Peyer's patch (tissue), 4 donors: ENCODE measurements at regions not wholly inside any gene's neighbourhood (a gene's known extent, or its start where the extent isn't known, plus 50 kb on each side); places are given as distances from the start of the nearest gene placed in this dataset.
A peak's percentile ranks its signal among the peaks of the same experiment; 100 is the strongest.

Source experiments
- DNase-seq, 3 donors: peaks; one replicate each; pipeline ENCODE4 v3.0.0-alpha.2; 2017 to 2019
- H3K27ac ChIP-seq, 4 donors: fragments of 200-600 bp; sonication (generic); one replicate each; pipeline ENCODE4 v1.5.1; 2016 to 2019
- H3K27me3 ChIP-seq, 2 donors: fragments of 200-600 bp; sonication (generic); one replicate each; pipeline ENCODE4 v1.5.1; 2019
- H3K36me3 ChIP-seq, 3 donors: fragments of 200-600 bp; sonication (generic); one replicate each; pipeline ENCODE4 v1.5.1; 2016 to 2019
- H3K4me1 ChIP-seq, 4 donors: fragments of 200-600 bp; sonication (generic); one replicate each; pipeline ENCODE4 v1.5.1; 2016 to 2019
- H3K4me3 ChIP-seq, 4 donors: fragments of 200-600 bp; sonication (generic); 1 replicate in 3 of 4; 2 replicates in 1 of 4; pipeline ENCODE4 v1.5.1; 2016 to 2019; ENCODE audit warnings: mild to moderate bottlenecking in 1 of 4
- H3K9me3 ChIP-seq, 4 donors: fragments of 200-600 bp; sonication (generic); one replicate each; pipeline ENCODE4 v1.5.1; 2016 to 2019; ENCODE audit warnings: mild to moderate bottlenecking in 1 of 4
- POLR2A ChIP-seq, 2 donors: fragments of 450-650 bp; IDR thresholded peaks; one replicate each; pipeline ENCODE4 v1.5.1; 2017; ENCODE audit warnings: antibody characterized with exemption in 2 of 2, mild to moderate bottlenecking in 2 of 2, moderate library complexity in 2 of 2
- TF ChIP-seq, protein P1 (sequence below), 6 experiments: fragments of 450-650 bp in 4 of 6; fragments of 200-600 bp in 2 of 6; sonication (generic) in 1 of 6; IDR thresholded peaks; one replicate each; pipeline ENCODE4 v1.5.1; 2017 to 2019; ENCODE audit warnings: antibody characterized with exemption in 6 of 6, mild to moderate bottlenecking in 3 of 6, moderate library complexity in 1 of 6

DNA sequence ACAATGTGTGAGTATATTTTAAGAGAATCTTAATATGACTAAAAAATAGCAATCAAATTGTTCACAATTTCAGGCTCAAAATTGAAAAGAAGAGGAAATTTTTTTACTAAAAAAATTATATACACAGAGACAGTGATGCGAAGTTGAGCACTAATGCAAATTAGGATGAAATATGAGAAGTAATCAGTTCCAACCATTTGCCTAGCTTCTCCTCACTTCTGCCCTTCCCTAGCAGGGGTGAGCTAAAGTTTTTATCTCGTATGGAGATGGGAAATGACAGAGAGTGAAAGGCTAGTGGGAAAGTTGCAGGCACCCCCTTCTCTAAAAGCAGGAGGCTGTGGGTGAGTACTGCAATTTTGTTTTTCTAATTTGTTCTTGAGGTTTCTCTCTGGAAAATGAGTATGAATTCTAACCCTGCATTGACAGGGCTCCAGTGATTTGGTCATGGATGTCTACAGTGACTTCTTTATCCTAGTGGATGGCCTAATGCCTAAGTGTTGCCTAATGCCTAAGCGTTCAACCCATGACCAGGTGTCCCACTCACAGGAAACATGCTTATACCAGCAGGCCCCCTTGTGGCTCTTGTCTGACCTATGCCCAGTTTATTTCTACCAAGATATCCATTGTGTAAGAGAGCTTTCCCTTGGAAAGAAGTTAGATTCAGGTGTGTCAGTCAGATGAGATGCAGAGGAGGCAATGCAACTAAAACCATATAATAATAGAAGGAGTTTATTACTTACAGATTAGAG lies 78.0 kb upstream of the HNMT start:
- DNase-seq, result no peak
- TF ChIP-seq, protein P1, sequence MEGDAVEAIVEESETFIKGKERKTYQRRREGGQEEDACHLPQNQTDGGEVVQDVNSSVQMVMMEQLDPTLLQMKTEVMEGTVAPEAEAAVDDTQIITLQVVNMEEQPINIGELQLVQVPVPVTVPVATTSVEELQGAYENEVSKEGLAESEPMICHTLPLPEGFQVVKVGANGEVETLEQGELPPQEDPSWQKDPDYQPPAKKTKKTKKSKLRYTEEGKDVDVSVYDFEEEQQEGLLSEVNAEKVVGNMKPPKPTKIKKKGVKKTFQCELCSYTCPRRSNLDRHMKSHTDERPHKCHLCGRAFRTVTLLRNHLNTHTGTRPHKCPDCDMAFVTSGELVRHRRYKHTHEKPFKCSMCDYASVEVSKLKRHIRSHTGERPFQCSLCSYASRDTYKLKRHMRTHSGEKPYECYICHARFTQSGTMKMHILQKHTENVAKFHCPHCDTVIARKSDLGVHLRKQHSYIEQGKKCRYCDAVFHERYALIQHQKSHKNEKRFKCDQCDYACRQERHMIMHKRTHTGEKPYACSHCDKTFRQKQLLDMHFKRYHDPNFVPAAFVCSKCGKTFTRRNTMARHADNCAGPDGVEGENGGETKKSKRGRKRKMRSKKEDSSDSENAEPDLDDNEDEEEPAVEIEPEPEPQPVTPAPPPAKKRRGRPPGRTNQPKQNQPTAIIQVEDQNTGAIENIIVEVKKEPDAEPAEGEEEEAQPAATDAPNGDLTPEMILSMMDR (IDR thresholded peaks at IDR 0.05), result no peak
- no peak for TF ChIP-seq POLR2A (IDR thresholded peaks at IDR 0.05)

DNA sequence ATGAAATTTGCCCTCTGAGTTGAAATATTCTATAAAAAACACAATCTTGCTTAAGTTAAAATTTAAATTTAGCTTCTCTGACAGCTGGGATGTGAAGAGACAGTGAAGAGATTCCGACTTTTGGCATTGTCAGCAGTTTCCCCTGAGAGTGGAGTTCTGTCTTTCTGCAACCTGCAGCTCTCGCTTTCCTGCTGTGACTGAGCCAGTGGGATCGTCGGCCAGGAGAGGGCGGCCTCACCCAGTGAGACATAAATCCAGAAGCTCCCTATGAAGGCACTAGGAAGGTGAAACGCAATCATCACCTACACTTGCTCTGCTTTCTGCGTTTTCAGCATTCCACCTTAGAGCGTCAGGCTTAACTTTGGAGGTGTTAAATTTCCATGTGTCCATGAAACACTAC lies 75.4 kb upstream of the HNMT start:
- no peaks in the 10 kb centered on the region for H3K4me1 ChIP-seq
- H3K27ac ChIP-seq, result no peak overlapping the region
- H3K36me3 ChIP-seq, result no peaks in the 10 kb centered on the region
- no peaks in the 10 kb centered on the region for H3K27me3 ChIP-seq
- DNase-seq, result peak in 2 of 3 donors; percentile 49 to 53
- TF ChIP-seq, protein P1 (IDR thresholded peaks at IDR 0.05), result peak in 2 of 6 experiments; percentile 25 to 28
- TF ChIP-seq POLR2A (IDR thresholded peaks at IDR 0.05), result no peak
- no peaks in the 10 kb centered on the region for H3K9me3 ChIP-seq
- H3K4me3 ChIP-seq, result no peak overlapping the region

More for the DNA sequence above, 78.0 kb upstream of the HNMT start:
- H3K4me1 ChIP-seq, result no peaks in the 10 kb centered on the region
- no peak overlapping the region for H3K27ac ChIP-seq
- H3K27me3 ChIP-seq, result no peaks in the 10 kb centered on the region
- no peak overlapping the region for H3K4me3 ChIP-seq
- H3K36me3 ChIP-seq, result no peaks in the 10 kb centered on the region
- no peaks in the 10 kb centered on the region for H3K9me3 ChIP-seq

DNA sequence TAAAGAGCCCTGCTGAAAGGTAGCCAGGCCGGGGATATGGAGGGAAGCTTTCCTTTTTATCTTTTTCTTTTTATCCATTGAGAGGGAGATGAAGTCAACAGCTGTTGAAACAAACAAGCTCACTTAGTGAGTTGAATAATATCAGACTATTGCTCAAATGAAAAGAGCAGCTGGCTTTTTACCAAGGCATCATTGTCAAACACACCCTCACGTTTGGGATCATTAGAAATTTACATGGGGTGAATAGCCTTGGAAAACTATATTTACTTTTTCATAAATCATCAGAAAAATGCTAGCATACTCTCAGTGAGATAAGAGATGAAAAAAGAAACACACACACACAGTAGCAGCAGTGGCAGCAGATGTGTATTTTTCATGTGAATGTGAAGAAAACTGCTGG lies 71.5 kb upstream of the HNMT start:
- Histone ChIP-seq H3K27ac (no peak overlapping the region), H3K4me1 (no peaks in the 10 kb centered on the region), H3K36me3 (no peaks in the 10 kb centered on the region), H3K9me3 (no peaks in the 10 kb centered on the region), H3K27me3 (no peaks in the 10 kb centered on the region), H3K4me3 (no peak overlapping the region)
- DNase-seq, result no peak
- no peak for TF ChIP-seq POLR2A (IDR thresholded peaks at IDR 0.05)
- TF ChIP-seq, protein P1 (IDR thresholded peaks at IDR 0.05), result no peak

DNA sequence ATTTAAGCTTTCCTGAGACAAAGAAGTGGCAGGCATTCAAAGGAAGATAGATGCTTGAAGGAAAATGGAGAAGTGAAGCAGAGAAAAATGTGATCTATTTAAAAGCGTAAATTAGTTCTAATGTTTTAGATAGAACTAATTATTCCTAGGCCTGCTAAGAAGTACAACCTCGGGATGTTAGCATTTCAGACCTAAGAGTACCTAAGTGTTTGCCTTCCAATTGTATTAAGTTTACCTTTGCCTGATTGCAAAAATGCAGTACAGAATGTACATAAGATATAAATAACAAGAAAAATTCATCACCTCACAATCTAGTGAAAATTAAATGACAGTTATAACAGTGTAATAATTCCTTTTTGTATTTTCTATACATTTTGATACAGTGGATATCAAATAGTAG lies 71.1 kb upstream of the HNMT start:
- no peak for TF ChIP-seq POLR2A (IDR thresholded peaks at IDR 0.05)
- TF ChIP-seq, protein P1 (IDR thresholded peaks at IDR 0.05), result no peak
- Histone ChIP-seq H3K4me3 (no peak overlapping the region), H3K4me1 (no peaks in the 10 kb centered on the region), H3K27ac (no peak overlapping the region), H3K36me3 (no peaks in the 10 kb centered on the region), H3K9me3 (no peaks in the 10 kb centered on the region), H3K27me3 (no peaks in the 10 kb centered on the region)
- DNase-seq, result no peak

DNA sequence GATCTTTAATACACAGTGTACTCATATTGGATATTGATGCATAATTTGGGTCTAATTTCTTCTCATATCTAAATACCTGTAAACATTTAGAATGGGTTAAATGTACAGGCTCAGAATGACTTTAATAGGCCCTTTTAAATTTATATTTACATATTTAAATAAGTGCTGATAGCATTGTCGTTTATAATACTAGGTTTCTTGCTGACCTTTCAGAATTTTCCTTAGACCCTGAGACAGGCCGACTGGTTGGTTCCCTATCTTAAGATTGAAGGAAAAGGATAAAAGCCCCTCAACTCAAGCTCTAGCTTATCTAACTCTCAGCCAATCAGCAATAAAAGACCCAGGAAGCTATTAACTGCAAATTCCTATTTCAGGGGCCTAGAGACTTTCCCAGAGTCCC lies 67.8 kb upstream of the HNMT start:
- no peak overlapping the region for H3K27ac ChIP-seq
- no peak for DNase-seq
- TF ChIP-seq, protein P1 (IDR thresholded peaks at IDR 0.05), result no peak
- TF ChIP-seq POLR2A (IDR thresholded peaks at IDR 0.05), result no peak

More for the DNA sequence above, 67.8 kb upstream of the HNMT start:
- H3K36me3 ChIP-seq, result no peaks in the 10 kb centered on the region
- H3K27me3 ChIP-seq, result no peaks in the 10 kb centered on the region
- H3K4me3 ChIP-seq, result no peak overlapping the region
- no peaks in the 10 kb centered on the region for H3K9me3 ChIP-seq
- no peaks in the 10 kb centered on the region for H3K4me1 ChIP-seq
